Gastrocnemius medialis (tissue), 4 donors: ENCODE measurements at regions not wholly inside any gene's neighbourhood (a gene's known extent, or its start where the extent isn't known, plus 50 kb on each side); places are given as distances from the start of the nearest gene placed in this dataset.
A peak's percentile ranks its signal among the peaks of the same experiment; 100 is the strongest.

Experiments used
- CTCF ChIP-seq, 5 experiments: fragments of 450-650 bp in 3 of 5; fragments of 200-600 bp in 2 of 5; sonication (generic) in 2 of 5; IDR thresholded peaks in 4 of 5; conservative IDR thresholded peaks in 1 of 5; 1 replicate in 4 of 5; 2 replicates in 1 of 5; pipeline ENCODE4 v1.5.1; 2016 to 2019; ENCODE audit warnings: antibody characterized with exemption in 5 of 5, mild to moderate bottlenecking in 3 of 5, moderate library complexity in 3 of 5
- POLR2A ChIP-seq, 2 donors: fragments of 450-650 bp; IDR thresholded peaks; one replicate each; pipeline ENCODE4 v1.6.1; 2017; ENCODE audit warnings: antibody characterized with exemption in 2 of 2, mild to moderate bottlenecking in 2 of 2, moderate library complexity in 2 of 2

GRCh38 chr2:146734042-146734820 is 1110.6 kb upstream of the ACVR2A start:
- peak in 4 of 5 experiments; percentile 24 to 59 (median 42) for TF ChIP-seq CTCF (IDR thresholded peaks at IDR 0.05 in 4 of 5, conservative IDR thresholded peaks at IDR 0.05 in 1 of 5)
- TF ChIP-seq POLR2A (IDR thresholded peaks at IDR 0.05) = no peak
